ENCODE measurements at regions not wholly inside any gene's neighbourhood (a gene's known extent, or its start where the extent isn't known, plus 50 kb on each side); places are given as distances from the start of the nearest gene placed in this dataset.
"Not testable (repeated sequence)": the region's sequence is repeated elsewhere in the genome, so short reads cannot be mapped to it uniquely, and the experiment has no call there.

DNA sequence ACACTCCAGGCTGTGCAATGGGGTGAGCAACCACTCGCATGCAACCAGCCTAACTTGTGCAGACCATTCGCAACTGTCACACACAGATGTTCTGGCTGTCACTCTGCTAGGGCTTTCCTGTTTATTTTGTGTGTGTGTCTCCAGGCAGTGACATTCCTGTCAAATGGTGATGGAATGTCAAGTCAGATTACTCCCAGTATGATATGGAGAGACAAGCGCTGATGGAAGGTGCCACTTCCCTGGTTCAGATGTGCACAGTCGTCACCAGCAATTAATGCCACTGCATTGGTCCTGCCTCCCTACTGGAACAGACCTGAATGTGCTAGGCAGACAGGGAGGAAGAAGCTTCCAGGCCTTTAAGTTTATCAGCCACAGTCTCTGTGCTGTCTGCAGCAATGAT, 442.4 kb upstream of the ISX start:
- POLR2A ChIA-PET: no interaction called here
- intact Hi-C loops (cut with micrococcal nuclease): no loop called here
- H3K27ac Mint-ChIP-seq: no peak overlapping the region

DNA sequence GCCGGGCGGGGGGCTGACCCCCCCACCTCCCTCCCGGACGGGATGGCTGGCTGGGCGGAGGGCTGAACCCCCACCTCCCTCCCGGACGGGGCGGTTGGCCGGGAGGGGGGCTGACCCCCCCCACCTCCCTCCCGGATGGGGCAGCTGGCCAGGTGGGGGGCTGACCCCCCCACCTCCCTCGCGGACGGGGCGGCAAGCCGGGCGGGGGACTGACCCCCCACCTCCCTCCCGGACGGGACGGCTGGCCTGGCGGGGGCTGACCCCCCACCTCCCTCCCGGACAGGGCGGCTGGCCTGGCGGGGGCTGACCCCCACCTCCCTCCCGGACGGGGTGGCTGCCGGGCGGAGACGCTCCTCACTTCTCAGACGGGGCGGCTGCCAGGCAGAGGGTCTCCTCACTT, 440.1 kb upstream of the ISX start:
- not testable (repeated sequence) for ATAC-seq (ENCODE audit: low read depth)

More for the DNA sequence above, 442.4 kb upstream of the ISX start:
- Mint-ChIP-seq H3K27me3 (no peaks in the 10 kb centered on the region), H3K36me3 (ENCODE audit: low read depth) (no peaks in the 10 kb centered on the region), H3K4me1 (no peaks in the 10 kb centered on the region), H3K9me3 (no peaks in the 10 kb centered on the region), H3K4me3 (no peak overlapping the region)
- CTCF ChIA-PET: no interaction called here
- TF ChIP-seq, protein P1, sequence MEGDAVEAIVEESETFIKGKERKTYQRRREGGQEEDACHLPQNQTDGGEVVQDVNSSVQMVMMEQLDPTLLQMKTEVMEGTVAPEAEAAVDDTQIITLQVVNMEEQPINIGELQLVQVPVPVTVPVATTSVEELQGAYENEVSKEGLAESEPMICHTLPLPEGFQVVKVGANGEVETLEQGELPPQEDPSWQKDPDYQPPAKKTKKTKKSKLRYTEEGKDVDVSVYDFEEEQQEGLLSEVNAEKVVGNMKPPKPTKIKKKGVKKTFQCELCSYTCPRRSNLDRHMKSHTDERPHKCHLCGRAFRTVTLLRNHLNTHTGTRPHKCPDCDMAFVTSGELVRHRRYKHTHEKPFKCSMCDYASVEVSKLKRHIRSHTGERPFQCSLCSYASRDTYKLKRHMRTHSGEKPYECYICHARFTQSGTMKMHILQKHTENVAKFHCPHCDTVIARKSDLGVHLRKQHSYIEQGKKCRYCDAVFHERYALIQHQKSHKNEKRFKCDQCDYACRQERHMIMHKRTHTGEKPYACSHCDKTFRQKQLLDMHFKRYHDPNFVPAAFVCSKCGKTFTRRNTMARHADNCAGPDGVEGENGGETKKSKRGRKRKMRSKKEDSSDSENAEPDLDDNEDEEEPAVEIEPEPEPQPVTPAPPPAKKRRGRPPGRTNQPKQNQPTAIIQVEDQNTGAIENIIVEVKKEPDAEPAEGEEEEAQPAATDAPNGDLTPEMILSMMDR (IDR thresholded peaks at IDR 0.05): no peak
- no peak for ATAC-seq (ENCODE audit: low read depth)
- DNase-seq: no peak

DNA sequence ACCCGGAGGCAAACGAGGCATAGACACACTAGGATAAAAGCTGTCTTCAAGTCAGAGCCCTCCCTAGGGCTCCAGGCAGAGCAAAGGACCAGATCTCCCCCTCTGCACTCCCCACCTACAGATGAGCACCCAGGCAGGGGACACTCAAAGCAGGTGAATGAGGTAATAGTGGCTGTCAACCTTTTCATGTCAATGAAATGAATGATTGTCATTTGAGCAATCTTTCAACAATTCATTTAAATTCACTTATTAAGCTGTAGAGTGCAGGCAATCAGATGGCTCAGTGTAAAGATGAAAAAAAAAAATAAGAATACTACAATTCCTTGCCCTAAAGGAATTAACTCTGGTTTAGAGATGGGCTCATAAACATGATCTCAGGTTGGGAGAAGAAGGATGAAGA, 427.8 kb upstream of the ISX start:
- Mint-ChIP-seq H3K9me3 (no peaks in the 10 kb centered on the region), H3K36me3 (ENCODE audit: low read depth) (no peaks in the 10 kb centered on the region), H3K4me1 (no peaks in the 10 kb centered on the region), H3K27ac (no peak overlapping the region), H3K4me3 (no peak overlapping the region), H3K27me3 (no peaks in the 10 kb centered on the region)
- ChIA-PET CTCF (no interaction called here), POLR2A (no interaction called here)
- intact Hi-C loops (cut with micrococcal nuclease): no loop called here
- ATAC-seq (ENCODE audit: low read depth): no peak
- no peak for DNase-seq
- TF ChIP-seq, protein P1 (IDR thresholded peaks at IDR 0.05): no peak

More for the DNA sequence above, 440.1 kb upstream of the ISX start:
- H3K27me3 Mint-ChIP-seq; H3K36me3 Mint-ChIP-seq (ENCODE audit: low read depth); H3K27ac Mint-ChIP-seq; CTCF ChIA-PET; DNase-seq; H3K9me3 Mint-ChIP-seq; H3K4me3 Mint-ChIP-seq; intact Hi-C loops (cut with micrococcal nuclease); H3K4me1 Mint-ChIP-seq; POLR2A ChIA-PET: not testable (repeated sequence)

DNA sequence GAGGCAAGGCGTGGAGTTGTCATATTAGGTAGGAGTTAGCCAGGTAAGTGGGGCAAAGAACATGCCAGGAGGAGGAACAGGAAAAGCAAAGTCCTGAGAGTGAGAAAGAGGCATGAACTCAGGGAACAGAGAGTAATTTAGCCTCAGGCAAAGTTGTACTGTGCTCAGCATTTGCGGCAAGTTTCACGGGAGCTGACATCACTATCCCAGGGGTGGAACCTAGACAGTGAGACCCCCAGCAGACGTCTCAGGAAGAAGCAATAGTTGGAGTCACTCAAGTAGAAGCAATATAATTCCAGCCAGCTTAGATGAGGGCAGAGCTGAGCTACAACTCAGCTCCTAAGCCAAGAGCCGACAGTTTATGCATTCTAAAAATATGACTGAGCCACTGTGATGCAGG, 426.0 kb upstream of the ISX start:
- H3K27me3 Mint-ChIP-seq: no peaks in the 10 kb centered on the region
- intact Hi-C loops (cut with micrococcal nuclease): no loop called here
- no peak overlapping the region for H3K4me3 Mint-ChIP-seq
- H3K4me1 Mint-ChIP-seq: no peaks in the 10 kb centered on the region
- H3K9me3 Mint-ChIP-seq: no peaks in the 10 kb centered on the region
- H3K36me3 Mint-ChIP-seq (ENCODE audit: low read depth): no peaks in the 10 kb centered on the region
- ChIA-PET CTCF (no interaction called here), POLR2A (no interaction called here)
- no peak overlapping the region for H3K27ac Mint-ChIP-seq
- ATAC-seq (ENCODE audit: low read depth) (no peak), DNase-seq (no peak)
- TF ChIP-seq, protein P1 (IDR thresholded peaks at IDR 0.05): no peak

DNA sequence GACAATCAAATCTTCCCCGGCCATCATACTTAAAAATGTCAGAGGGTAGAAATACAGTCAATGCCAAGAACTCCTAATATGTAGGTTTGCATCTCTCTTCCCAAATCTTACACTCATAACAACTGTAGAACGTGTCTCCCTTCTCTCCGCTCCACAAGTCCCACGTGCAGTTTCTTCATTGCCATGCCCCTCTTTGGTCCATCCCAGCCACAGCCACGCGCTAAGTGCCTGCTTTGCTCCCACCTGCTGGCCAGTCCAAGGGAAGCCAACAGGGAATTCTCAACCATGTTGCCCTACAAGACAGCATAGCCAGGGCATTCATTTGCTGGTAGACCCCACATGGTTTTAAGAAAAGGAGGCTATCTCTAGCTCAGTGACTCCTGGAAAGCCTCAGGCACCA, 420.6 kb upstream of the ISX start:
- POLR2A ChIA-PET: no interaction called here
- CTCF ChIA-PET: no interaction called here
- H3K27ac Mint-ChIP-seq: no peak overlapping the region
- ATAC-seq (ENCODE audit: low read depth) (no peak), DNase-seq (no peak)
- H3K27me3 Mint-ChIP-seq: no peaks in the 10 kb centered on the region
- intact Hi-C loops (cut with micrococcal nuclease): no loop called here
- H3K4me1 Mint-ChIP-seq: no peaks in the 10 kb centered on the region
- H3K4me3 Mint-ChIP-seq: no peak overlapping the region
- no peaks in the 10 kb centered on the region for H3K9me3 Mint-ChIP-seq
- TF ChIP-seq, protein P1 (IDR thresholded peaks at IDR 0.05): no peak
- H3K36me3 Mint-ChIP-seq (ENCODE audit: low read depth): no peaks in the 10 kb centered on the region

DNA sequence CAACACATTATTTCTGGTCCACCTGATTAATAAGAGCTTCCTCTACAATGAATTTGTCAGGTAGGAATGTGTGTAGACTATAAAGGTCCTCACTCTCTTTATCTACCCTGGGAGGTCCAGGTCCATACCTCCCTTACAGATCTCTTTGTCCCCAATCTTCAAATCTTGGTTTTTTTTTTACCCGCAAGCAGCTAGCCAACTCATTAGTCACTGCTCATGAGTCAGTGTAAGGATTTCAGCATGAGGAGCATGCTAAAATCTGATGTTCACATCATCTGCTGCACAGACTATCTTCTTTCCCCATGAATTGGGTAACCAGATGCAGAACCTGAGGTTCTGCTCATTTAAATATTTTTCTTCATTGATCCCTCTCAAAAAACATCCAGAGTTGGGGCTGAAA, 397.0 kb upstream of the ISX start:
- no peaks in the 10 kb centered on the region for H3K4me1 Mint-ChIP-seq
- DNase-seq (no peak), ATAC-seq (ENCODE audit: low read depth) (no peak)
- TF ChIP-seq, protein P1 (IDR thresholded peaks at IDR 0.05): no peak
- intact Hi-C loops (cut with micrococcal nuclease): no loop called here
- H3K9me3 Mint-ChIP-seq: peaks cover 3% of the 10 kb centered on the region
- H3K36me3 Mint-ChIP-seq (ENCODE audit: low read depth): no peaks in the 10 kb centered on the region
- CTCF ChIA-PET: no interaction called here
- H3K4me3 Mint-ChIP-seq: no peak overlapping the region
- H3K27me3 Mint-ChIP-seq: peaks cover 2% of the 10 kb centered on the region
- POLR2A ChIA-PET: no interaction called here
- no peak overlapping the region for H3K27ac Mint-ChIP-seq

DNA sequence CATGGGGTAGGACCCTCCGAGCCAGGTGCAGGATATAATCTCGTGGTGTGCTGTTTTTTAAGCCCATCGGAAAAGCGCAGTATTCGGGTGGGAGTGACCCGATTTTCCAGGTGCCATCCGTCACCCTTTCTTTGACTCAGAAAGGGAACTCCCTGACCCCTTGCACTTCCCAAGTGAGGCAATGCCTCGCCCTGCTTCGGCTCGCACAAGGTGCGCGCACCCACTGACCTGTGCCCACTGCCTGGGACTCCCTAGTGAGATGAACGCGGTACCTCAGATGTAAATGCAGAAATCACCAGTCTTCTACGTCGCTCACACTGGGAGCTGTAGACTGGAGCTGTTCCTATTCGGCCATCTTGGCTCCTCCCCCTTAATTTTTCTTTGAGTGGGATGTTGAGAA, 382.9 kb upstream of the ISX start:
- H3K4me3 Mint-ChIP-seq; H3K27me3 Mint-ChIP-seq; DNase-seq; H3K4me1 Mint-ChIP-seq; H3K27ac Mint-ChIP-seq; POLR2A ChIA-PET; H3K9me3 Mint-ChIP-seq; H3K36me3 Mint-ChIP-seq (ENCODE audit: low read depth); intact Hi-C loops (cut with micrococcal nuclease); ATAC-seq (ENCODE audit: low read depth); CTCF ChIA-PET: not testable (repeated sequence)

DNA sequence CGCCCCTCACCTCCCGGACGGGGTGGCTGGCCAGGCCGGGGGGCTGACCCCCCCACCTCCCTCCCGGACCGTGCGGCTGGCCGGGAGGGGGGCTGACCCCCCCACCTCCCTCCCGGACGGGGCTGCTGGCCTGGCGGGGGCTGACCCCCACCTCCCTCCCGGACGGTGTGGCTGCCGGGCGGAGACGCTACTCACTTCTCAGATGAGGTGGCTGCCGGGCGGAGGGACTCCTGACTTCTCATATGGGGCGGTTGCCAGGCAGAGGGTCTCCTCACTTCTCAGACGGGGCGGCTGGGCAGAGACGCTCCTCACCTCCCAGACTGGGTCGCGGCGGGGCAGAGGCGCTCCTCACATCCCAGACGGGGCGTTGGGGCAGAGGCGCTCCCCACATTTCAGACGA, 381.7 kb upstream of the ISX start:
- POLR2A ChIA-PET; intact Hi-C loops (cut with micrococcal nuclease); ATAC-seq (ENCODE audit: low read depth); H3K9me3 Mint-ChIP-seq; H3K27me3 Mint-ChIP-seq; DNase-seq; H3K36me3 Mint-ChIP-seq (ENCODE audit: low read depth); H3K4me1 Mint-ChIP-seq; CTCF ChIA-PET; H3K4me3 Mint-ChIP-seq; H3K27ac Mint-ChIP-seq: not testable (repeated sequence)

Data from activated B cell treated with CpG ODN at 0.5 μM for 24 hours (primary cell).